Activated T-helper 1 cell treated with anti-CD3 and anti-CD28 coated beads, Interleukin-12 subunit alpha, Interleukin-12 subunit beta, Interleukin-2, Interleukin-4 antibody, amounts not matched to agents 30 ng/mL and 10 ng/mL and 1 ng/mL, durations not matched to agents 14 hours and 24 hours and 36 hours (primary cell): ENCODE measurements at regions not wholly inside any gene's neighbourhood (a gene's known extent, or its start where the extent isn't known, plus 50 kb on each side); places are given as distances from the start of the nearest gene placed in this dataset.

Experiments used
- DNase-seq: peaks from one replicate; pipeline ENCODE4 v3.0.0; 2021; ENCODE audit warnings: low spot score
- H3K27ac Mint-ChIP-seq: one replicate; pipeline ENCODE4 v1.8.0; 2021; ENCODE audit warnings: mild to moderate bottlenecking, mixed read lengths
- H3K27me3 Mint-ChIP-seq: one replicate; pipeline ENCODE4 v1.8.0; 2022; ENCODE audit warnings: mild to moderate bottlenecking, moderate library complexity, mixed read lengths; ENCODE audit not compliant: insufficient read depth
- H3K36me3 Mint-ChIP-seq: one replicate; pipeline ENCODE4 v1.8.0; 2021; ENCODE audit warnings: low read depth, mixed read lengths
- H3K4me1 Mint-ChIP-seq: one replicate; pipeline ENCODE4 v1.8.0; 2021; ENCODE audit warnings: low read depth, mixed read lengths
- H3K4me3 Mint-ChIP-seq: one replicate; pipeline ENCODE4 v1.8.0; 2021; ENCODE audit warnings: mild to moderate bottlenecking, moderate library complexity, mixed read lengths
- H3K9me3 Mint-ChIP-seq: one replicate; pipeline ENCODE4 v1.8.0; 2021; ENCODE audit warnings: mixed read lengths
- intact Hi-C: fragments of 100-400 bp; cut with micrococcal nuclease; formaldehyde crosslinking; loops from one replicate; pipeline ENCODE4 v1.15.1; 2024

DNA sequence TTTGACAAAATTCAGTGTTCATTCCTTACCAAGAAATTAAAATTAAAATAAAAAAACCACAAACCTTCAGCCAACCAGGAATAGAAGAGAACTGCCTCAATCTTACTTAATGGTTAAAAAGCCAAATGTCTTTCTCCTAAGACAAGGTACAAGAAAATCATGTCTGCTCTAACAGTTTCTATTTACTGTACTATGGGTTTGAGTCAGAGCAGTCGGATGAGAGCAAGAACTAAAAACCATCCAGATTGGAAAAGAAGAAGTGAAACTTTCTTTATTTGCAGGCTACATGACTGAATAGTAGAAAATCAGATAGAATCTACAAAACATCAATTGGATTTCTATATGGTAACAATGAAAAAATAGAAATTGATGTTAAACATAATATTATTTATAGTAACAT, 555.5 kb upstream of the TNP1 start:
- Mint-ChIP-seq H3K36me3 (no peaks in the 10 kb centered on the region), H3K27me3 (no peaks in the 10 kb centered on the region), H3K9me3 (no peaks in the 10 kb centered on the region), H3K4me3 (no peak overlapping the region), H3K4me1 (no peaks in the 10 kb centered on the region), H3K27ac (no peak overlapping the region)
- DNase-seq, result no peak
- intact Hi-C loops, result no loop called here

DNA sequence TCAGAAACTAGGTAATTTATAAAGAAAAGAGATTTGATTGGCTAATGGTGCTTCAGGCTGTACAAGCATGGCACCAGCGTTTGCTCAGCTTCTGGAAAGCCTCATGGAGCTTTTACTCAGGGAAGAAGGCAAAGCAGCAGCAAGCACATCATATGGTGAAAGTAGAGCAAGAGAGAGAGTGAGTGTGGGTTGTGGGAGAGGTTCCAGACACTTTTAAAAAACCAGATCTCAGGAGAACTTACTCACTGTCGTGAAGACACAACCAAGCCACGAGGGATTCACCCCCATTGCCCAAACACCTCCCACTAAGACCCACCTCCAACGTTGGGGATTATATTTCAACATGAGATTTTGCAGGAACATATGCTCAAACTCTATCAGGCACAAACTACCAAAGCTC, 554.6 kb upstream of the TNP1 start:
- no peaks in the 10 kb centered on the region for H3K27me3 Mint-ChIP-seq
- H3K4me1 Mint-ChIP-seq, result no peaks in the 10 kb centered on the region
- DNase-seq, result no peak
- no peaks in the 10 kb centered on the region for H3K36me3 Mint-ChIP-seq
- intact Hi-C loops, result no loop called here
- no peaks in the 10 kb centered on the region for H3K9me3 Mint-ChIP-seq
- H3K4me3 Mint-ChIP-seq, result no peak overlapping the region
- H3K27ac Mint-ChIP-seq, result no peak overlapping the region

DNA sequence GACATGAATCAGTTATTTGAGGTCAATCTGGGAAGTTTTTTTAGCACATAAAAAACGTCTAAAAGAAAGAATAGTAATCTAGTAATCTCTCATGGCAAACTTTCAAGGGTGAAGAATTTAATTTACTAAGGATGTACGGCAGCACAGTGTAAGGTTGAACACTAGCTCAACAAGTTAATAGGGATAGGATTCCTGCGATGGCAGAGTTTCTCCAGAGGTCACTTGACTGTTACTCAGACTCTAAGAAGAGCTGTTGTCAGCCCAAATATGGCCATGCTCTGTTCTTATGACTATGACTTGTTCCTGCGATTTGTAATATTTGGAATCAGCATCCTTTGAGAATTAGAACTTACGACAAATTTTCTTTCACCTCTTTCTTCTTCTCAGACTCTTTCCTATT, 553.3 kb upstream of the TNP1 start:
- no peak overlapping the region for H3K27ac Mint-ChIP-seq

DNA sequence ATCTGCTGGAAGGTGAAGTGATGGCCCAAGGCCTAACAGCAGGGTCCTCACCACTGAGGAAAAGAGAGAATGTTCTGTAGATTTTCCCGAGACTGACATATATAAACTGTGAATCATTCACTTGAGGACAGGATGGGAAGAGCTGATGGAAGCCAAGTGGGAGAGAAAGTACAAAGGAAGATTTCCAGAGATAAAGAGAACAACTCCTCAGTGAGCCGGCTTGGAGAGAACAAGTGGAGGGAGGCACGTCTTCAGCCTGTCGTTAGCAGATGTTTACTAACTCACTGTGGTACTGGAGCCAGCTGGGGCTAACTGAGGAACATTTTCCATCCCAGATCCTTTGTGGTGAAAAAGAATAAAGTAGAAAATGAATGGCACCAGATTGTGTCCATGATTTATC, 552.9 kb upstream of the TNP1 start:
- H3K4me1 Mint-ChIP-seq, result no peaks in the 10 kb centered on the region
- H3K27ac Mint-ChIP-seq, result no peak overlapping the region
- H3K4me3 Mint-ChIP-seq, result no peak overlapping the region
- no peaks in the 10 kb centered on the region for H3K9me3 Mint-ChIP-seq
- H3K36me3 Mint-ChIP-seq, result no peaks in the 10 kb centered on the region
- H3K27me3 Mint-ChIP-seq, result no peaks in the 10 kb centered on the region
- no peak for DNase-seq
- intact Hi-C loops, result no loop called here

More for the DNA sequence above, 553.3 kb upstream of the TNP1 start:
- H3K4me1 Mint-ChIP-seq, result no peaks in the 10 kb centered on the region
- H3K27me3 Mint-ChIP-seq, result no peaks in the 10 kb centered on the region
- intact Hi-C loops, result no loop called here
- no peaks in the 10 kb centered on the region for H3K36me3 Mint-ChIP-seq
- no peak overlapping the region for H3K4me3 Mint-ChIP-seq
- DNase-seq, result no peak
- H3K9me3 Mint-ChIP-seq, result no peaks in the 10 kb centered on the region

DNA sequence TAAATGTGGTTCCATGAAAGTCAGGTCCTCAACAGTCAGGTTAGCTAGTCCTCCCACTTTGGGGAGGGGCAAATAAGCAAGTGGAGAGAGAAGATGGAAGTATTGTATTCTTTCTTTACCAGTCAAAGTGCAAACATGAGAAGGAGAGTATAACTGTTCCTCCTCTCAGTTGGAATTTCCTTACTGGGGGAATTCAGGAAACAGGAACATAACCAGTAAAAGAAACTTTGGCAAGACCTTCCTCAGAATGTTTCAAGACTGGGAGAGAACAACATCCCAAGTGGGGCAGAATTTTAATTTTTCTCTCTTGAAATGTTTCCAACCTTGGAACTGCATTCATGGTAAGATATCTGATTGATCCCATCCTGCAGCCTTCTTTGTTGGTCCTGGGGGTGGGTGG, 552.4 kb upstream of the TNP1 start:
- no peak overlapping the region for H3K27ac Mint-ChIP-seq
- no peaks in the 10 kb centered on the region for H3K27me3 Mint-ChIP-seq
- H3K4me1 Mint-ChIP-seq, result no peaks in the 10 kb centered on the region
- no peaks in the 10 kb centered on the region for H3K9me3 Mint-ChIP-seq
- DNase-seq, result no peak
- H3K36me3 Mint-ChIP-seq, result no peaks in the 10 kb centered on the region
- no peak overlapping the region for H3K4me3 Mint-ChIP-seq
- intact Hi-C loops, result no loop called here

DNA sequence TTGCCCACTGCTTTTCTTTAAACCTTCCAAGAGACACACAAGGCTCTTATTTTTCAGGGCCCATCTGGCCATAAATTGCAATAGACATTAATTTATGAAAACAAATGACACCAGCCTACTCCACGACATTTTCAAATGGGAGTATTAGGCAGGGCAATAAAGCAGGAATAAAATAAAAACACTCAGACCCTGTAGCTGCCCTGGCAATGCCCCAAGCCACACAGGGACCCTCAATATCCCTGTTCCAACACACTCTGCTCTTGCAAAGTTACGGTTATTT, 550.8 kb upstream of the TNP1 start:
- no peaks in the 10 kb centered on the region for H3K4me1 Mint-ChIP-seq
- no peak overlapping the region for H3K27ac Mint-ChIP-seq
- no peak overlapping the region for H3K4me3 Mint-ChIP-seq
- no peaks in the 10 kb centered on the region for H3K27me3 Mint-ChIP-seq
- DNase-seq, result no peak
- intact Hi-C loops, result no loop called here
- H3K36me3 Mint-ChIP-seq, result no peaks in the 10 kb centered on the region
- no peaks in the 10 kb centered on the region for H3K9me3 Mint-ChIP-seq

DNA sequence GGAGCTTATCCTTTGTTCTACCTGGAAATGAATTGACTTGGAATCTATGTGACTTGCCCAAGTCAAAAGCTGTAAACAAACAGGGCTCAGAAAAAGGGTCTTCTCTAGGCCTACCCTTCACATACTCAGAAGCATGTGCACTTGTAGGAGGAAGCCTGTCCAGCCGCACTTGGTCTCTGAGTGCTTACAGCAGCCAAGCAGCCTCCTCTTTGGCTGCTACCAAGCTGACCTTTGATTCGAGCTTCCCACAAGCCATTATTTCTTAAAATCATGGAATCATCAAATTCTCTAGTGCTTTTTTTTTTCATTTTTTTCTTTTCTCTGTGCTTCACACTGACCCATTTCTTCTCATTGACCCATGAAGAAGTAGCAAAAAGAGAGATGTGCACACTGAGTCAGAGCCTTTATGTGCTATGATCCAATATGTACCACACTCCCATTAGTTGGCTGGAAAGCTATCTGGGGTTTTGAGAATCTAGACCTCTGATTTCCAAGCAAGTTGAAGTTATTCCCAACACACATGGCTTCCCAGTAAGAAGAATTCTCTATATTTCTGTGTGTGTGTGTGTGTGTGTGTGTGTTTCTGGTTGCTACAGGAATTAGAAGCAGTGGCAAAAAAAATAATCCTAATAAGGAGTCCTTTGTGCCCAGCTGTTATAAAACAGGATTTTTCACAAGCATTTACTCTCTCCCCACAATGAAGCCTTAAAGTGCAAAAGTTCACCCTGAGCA, 550.3 kb upstream of the TNP1 start:
- Mint-ChIP-seq H3K36me3 (no peaks in the 10 kb centered on the region), H3K27me3 (peaks cover 2% of the 10 kb centered on the region), H3K4me1 (no peaks in the 10 kb centered on the region), H3K4me3 (no peak overlapping the region), H3K9me3 (no peaks in the 10 kb centered on the region), H3K27ac (no peak overlapping the region)
- no peak for DNase-seq
- intact Hi-C loops, result no loop called here

DNA sequence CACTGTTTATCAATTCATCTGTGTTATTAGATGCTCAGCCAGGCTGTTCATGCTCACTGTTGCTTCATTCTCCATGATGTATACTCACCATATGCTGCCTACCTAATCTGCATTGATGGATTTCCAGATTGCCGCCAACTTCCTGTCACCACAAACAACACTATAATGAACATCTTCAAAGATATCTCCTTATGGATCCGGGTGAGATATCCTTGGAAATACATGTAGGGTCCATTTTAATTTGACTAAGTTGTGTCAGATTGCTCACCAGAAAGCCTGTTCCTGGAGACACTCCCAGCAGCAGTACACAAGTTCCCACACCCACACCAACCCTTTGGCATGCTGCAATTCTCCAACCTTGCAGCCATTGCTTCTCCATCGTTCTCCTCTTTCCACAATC, 547.5 kb upstream of the TNP1 start:
- no peaks in the 10 kb centered on the region for H3K36me3 Mint-ChIP-seq
- peaks cover 2% of the 10 kb centered on the region for H3K27me3 Mint-ChIP-seq
- no peaks in the 10 kb centered on the region for H3K9me3 Mint-ChIP-seq
- intact Hi-C loops, result no loop called here
- DNase-seq, result no peak
- no peak overlapping the region for H3K4me3 Mint-ChIP-seq
- H3K4me1 Mint-ChIP-seq, result no peaks in the 10 kb centered on the region
- H3K27ac Mint-ChIP-seq, result no peak overlapping the region

DNA sequence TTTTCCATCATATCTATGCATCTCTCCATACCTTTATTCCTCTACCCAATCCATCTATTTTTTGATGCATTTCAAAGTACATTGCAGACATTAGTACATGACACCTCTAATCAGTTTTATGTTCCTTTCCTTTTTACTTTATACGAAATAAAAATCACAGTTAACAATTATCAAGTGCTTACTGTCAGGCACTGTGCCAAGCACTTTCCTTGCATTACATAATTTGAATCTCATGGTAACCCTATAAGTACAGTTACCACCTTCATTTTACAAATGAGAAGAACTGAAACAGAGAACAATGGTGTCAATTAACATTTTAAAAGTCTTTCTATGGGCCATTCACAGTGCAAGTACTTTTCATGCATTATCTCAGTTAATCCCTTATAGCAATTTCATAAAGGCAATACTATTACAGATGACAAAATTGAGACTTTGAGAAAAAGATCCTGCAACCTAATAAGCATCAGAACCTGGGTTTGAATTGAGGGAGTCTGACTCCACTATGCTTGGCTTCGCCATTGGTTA, 544.4 kb upstream of the TNP1 start:
- Mint-ChIP-seq H3K4me3 (no peak overlapping the region), H3K4me1 (no peaks in the 10 kb centered on the region), H3K27ac (no peak overlapping the region), H3K27me3 (peaks cover 2% of the 10 kb centered on the region), H3K9me3 (no peaks in the 10 kb centered on the region), H3K36me3 (no peaks in the 10 kb centered on the region)
- intact Hi-C loops, result no loop called here
- DNase-seq, result no peak

DNA sequence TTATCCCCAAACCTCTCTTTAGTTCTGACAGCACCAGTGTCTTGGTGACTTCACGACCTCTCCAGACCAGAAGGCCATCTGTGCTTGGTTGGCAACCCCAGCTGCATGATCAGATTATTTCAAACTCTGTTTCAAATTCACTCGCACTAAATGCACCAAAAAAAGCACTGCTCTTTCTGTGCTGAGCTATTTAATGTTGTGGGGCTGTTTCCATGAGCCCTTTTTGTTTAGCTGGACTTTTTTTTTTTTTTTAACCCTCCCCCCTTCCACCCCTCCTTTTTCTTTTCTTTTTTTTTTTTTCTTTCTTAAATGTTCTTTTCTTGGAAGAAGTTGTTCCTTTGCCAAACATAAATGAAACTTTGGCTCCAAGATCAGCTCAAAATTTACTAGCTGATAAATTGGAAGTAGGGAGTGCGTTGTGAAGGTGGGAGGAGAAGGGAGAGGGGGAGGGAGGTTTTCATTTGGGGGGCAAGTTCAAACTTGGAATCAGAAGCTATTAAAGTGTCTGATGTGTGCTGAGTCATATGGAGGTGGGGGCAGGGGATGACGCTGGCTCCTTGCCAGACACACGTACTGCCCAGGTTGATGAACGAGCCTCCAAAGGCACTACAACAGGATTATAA, 543.0 kb upstream of the TNP1 start:
- no peak for DNase-seq
- Mint-ChIP-seq H3K36me3 (no peaks in the 10 kb centered on the region), H3K4me3 (no peak overlapping the region), H3K27ac (no peak overlapping the region), H3K9me3 (no peaks in the 10 kb centered on the region), H3K27me3 (peaks cover 2% of the 10 kb centered on the region), H3K4me1 (peaks cover 5% of the 10 kb centered on the region)
- intact Hi-C loops, result no loop called here

DNA sequence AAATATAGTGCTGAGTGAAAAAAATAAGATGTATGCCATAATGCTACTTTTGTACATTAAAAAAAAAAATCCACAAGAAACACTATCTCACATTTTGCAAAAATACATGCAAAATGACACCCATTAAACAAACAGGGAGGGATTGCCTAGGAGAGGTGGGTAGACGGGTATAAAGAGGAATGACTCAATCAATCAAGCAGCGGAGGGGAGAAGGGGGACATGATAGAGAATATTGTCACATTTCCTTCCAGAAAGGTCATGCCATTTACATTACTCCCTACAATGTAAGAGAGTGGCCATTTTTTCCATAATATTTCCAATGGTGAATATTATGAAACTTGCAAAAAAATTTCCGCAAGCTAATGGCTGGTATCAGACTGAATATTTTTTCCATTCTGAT, 542.3 kb upstream of the TNP1 start:
- no peak overlapping the region for H3K27ac Mint-ChIP-seq
- no peaks in the 10 kb centered on the region for H3K36me3 Mint-ChIP-seq
- no peaks in the 10 kb centered on the region for H3K9me3 Mint-ChIP-seq
- H3K4me3 Mint-ChIP-seq, result no peak overlapping the region
- peaks cover 5% of the 10 kb centered on the region for H3K4me1 Mint-ChIP-seq
- DNase-seq, result no peak
- H3K27me3 Mint-ChIP-seq, result peaks cover 2% of the 10 kb centered on the region
- intact Hi-C loops, result no loop called here

DNA sequence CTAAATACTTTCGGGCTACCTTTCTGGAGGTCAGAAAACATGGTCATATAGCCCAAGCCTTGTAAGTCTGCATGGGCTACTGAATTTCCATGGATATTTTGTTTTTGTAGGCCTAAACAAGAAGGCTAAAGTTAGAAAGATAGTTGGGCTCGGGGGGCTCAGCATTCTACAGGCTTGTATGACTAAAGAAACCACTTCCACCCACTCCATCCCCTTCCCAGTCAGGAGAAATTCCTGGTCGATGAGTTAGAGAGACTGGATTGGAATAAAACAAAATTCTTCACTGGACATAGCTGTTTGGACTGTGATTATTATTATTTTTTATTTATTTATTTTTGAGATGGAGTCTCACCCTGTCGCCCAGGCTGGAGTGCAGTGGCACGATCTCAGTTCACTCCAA, 539.4 kb upstream of the TNP1 start:
- no peak overlapping the region for H3K4me3 Mint-ChIP-seq
- no peak overlapping the region for H3K27ac Mint-ChIP-seq
- H3K4me1 Mint-ChIP-seq, result peaks cover 5% of the 10 kb centered on the region
- H3K27me3 Mint-ChIP-seq, result peaks cover 3% of the 10 kb centered on the region
- intact Hi-C loops, result no loop called here
- DNase-seq, result no peak
- no peaks in the 10 kb centered on the region for H3K9me3 Mint-ChIP-seq
- H3K36me3 Mint-ChIP-seq, result no peaks in the 10 kb centered on the region

DNA sequence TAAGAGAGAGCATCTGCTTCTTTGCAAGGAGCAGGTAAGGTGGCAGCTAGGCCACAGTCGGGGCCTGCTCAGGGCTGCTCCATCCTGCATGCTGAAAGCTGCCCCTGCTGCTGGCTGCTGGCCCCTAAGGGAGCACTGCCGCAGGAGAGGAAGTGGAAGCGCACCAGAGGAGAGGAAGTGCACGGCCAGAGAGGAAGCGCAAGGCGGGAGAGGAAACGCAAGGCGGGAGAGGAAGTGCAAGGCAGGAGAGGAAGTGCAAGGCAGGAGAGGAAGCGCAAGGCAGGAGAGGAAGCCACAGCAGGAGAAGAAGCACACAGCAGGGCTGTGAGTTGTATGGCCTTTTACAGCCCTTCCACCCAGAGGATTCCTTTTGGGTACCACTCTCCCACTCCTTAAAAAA, 539.0 kb upstream of the TNP1 start:
- Mint-ChIP-seq H3K27ac (no peak overlapping the region), H3K4me3 (no peak overlapping the region), H3K27me3 (peaks cover 3% of the 10 kb centered on the region), H3K4me1 (peaks cover 5% of the 10 kb centered on the region), H3K36me3 (no peaks in the 10 kb centered on the region), H3K9me3 (no peaks in the 10 kb centered on the region)
- no peak for DNase-seq
- intact Hi-C loops, result no loop called here

DNA sequence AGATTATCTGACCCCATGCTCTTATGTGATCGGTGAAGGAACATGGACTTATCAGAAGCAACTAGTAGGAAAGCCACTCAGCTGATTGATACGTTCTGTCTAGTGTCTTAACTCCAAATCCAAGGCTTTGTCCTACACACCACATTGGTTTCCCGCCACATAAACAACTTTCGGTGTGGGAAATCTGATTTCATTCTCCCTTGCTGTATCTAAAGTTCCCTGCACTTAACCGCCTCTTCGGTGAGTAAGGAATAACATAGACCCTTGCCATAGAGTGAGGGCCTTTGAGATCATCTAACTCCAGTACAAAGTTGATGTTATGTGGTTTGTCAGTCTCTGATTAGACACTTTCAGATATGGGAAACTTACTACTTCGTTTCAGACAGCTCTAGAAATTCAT, 538.2 kb upstream of the TNP1 start:
- Mint-ChIP-seq H3K4me3 (no peak overlapping the region), H3K36me3 (no peaks in the 10 kb centered on the region), H3K27ac (no peak overlapping the region), H3K4me1 (peaks cover 5% of the 10 kb centered on the region), H3K9me3 (no peaks in the 10 kb centered on the region), H3K27me3 (peaks cover 3% of the 10 kb centered on the region)
- intact Hi-C loops, result no loop called here
- no peak for DNase-seq
